A549 (cell line): ENCODE measurements at regions not wholly inside any gene's neighbourhood (a gene's known extent, or its start where the extent isn't known, plus 50 kb on each side); places are given as distances from the start of the nearest gene placed in this dataset.

Experiments used
- ATAC-seq, 2 experiments: fragments of 200-7000 bp in 1 of 2; fragments of >200 bp in 1 of 2; cut with Nextera tagmentation in 1 of 2; cut with Tn5 transposase in 1 of 2; 3 replicates each; pipeline versions ENCODE4 v1.8.0 to v1.9.1; 2018 to 2020; ENCODE audit warnings: mild to moderate bottlenecking in 1 of 2, moderate library complexity in 1 of 2
- CTCF ChIA-PET: fragments of 300-600 bp; sonication (Branson Sonifier 250); formaldehyde crosslinking; extraction: SDS; loops from one replicate; lab custom pipeline; 2021; ENCODE audit warnings: antibody characterized with exemption, inconsistent platforms; lab: Yijun Ruan, JAX
- POLR2A ChIA-PET: fragments of 350-600 bp; formaldehyde crosslinking; extraction: SDS; loops from one replicate; lab custom pipeline; 2021; ENCODE audit warnings: antibody characterized with exemption, inconsistent platforms; lab: Yijun Ruan, JAX
- DNase-seq, 2 experiments: peaks; one replicate each; pipeline versions ENCODE4 v3.0.0 to v3.0.0-alpha.2; 2011 to 2016; ENCODE audit warnings: low read depth in 1 of 2, low spot score in 1 of 2
- FAIRE-seq: peaks from 2 replicates; lab custom pipeline; 2011; peaks lifted over from hg19 to GRCh38; lab: Jason Lieb, UNC
- H3K27ac ChIP-seq, 2 experiments: fragments of >200 bp; sonication (Bioruptor Twin); formaldehyde crosslinking; 3 replicates each; pipeline ENCODE4 v1.5.1; 2016 to 2017
- H3K4me1 ChIP-seq: fragments of >200 bp; sonication (Bioruptor Twin); formaldehyde crosslinking; 3 replicates; pipeline ENCODE4 v1.6.1; 2016
- H3K4me2 ChIP-seq: fragments of >200 bp; sonication (Bioruptor Twin); formaldehyde crosslinking; 3 replicates; pipeline ENCODE4 v1.6.1; 2016
- H3K4me3 ChIP-seq: fragments of >200 bp; sonication (Bioruptor Twin); formaldehyde crosslinking; 3 replicates; pipeline ENCODE4 v1.5.1; 2016
- H3K9me3 ChIP-seq: fragments of >200 bp; sonication (Bioruptor Twin); formaldehyde crosslinking; 3 replicates; pipeline ENCODE4 v1.6.1; 2016
- BHLHE40 ChIP-seq: IDR thresholded peaks from 2 replicates; pipeline ENCODE4 v1.6.1; 2012; ENCODE audit warnings: low read depth, low read length, inconsistent platforms
- CBX8 ChIP-seq: fragments of 200-600 bp; sonication (generic); IDR thresholded peaks from 2 replicates; pipeline ENCODE4 v1.6.1; 2016
- CHD2 ChIP-seq: fragments of 150-350 bp; IDR thresholded peaks from 2 replicates; pipeline ENCODE4 v1.6.1; 2014; ENCODE audit warnings: low read length; ENCODE audit not compliant: partially characterized antibody
- CHD4 ChIP-seq: fragments of 200-600 bp; sonication (generic); IDR thresholded peaks from 2 replicates; pipeline ENCODE4 v1.6.1; 2016; ENCODE audit warnings: antibody characterized with exemption, mild to moderate bottlenecking, borderline replicate concordance
- EHMT2 ChIP-seq: fragments of 200-600 bp; sonication (generic); IDR thresholded peaks from 2 replicates; pipeline ENCODE4 v1.6.1; 2016; ENCODE audit warnings: antibody characterized with exemption, low read depth, mild to moderate bottlenecking, moderate library complexity
- ELK1 ChIP-seq: fragments of 150-350 bp; IDR thresholded peaks from 2 replicates; pipeline ENCODE4 v1.6.1; 2014; ENCODE audit warnings: low read depth, mild to moderate bottlenecking, low read length
- EP300 ChIP-seq, 2 experiments: fragments of >200 bp; sonication (Bioruptor Twin); formaldehyde crosslinking; IDR thresholded peaks; 2 replicates in 1 of 2; 3 replicates in 1 of 2; pipeline ENCODE4 v1.6.1; 2016 to 2017
- FOSB ChIP-seq: fragments of 250-450 bp; sonication (Bioruptor Pico); IDR thresholded peaks from 2 replicates; pipeline ENCODE4 v1.5.0; 2020; ENCODE audit warnings: mild to moderate bottlenecking, moderate library complexity
- FOSL2 ChIP-seq, 2 experiments: fragments of 450-650 bp in 1 of 2; fragments of >200 bp in 1 of 2; sonication (Bioruptor Twin) in 1 of 2; formaldehyde crosslinking; IDR thresholded peaks; 2 replicates each; pipeline versions ENCODE4 v1.5.0 to v1.6.1; 2016 to 2020; ENCODE audit warnings: mild to moderate bottlenecking in 1 of 2, moderate library complexity in 1 of 2
- GATA3 ChIP-seq: IDR thresholded peaks from 2 replicates; pipeline ENCODE4 v1.6.1; 2012; ENCODE audit warnings: borderline replicate concordance
- HDAC2 ChIP-seq: fragments of 200-600 bp; sonication (generic); IDR thresholded peaks from 2 replicates; pipeline ENCODE4 v1.6.1; 2016
- HES2 ChIP-seq: fragments of >200 bp; sonication (Bioruptor Twin); formaldehyde crosslinking; IDR thresholded peaks from 2 replicates; pipeline ENCODE4 v1.6.1; 2016
- HMGXB4 ChIP-seq: fragments of 250-450 bp; sonication (Bioruptor Pico); IDR thresholded peaks from 2 replicates; pipeline ENCODE4 v1.5.0; 2021; ENCODE audit warnings: mild to moderate bottlenecking, moderate library complexity, borderline replicate concordance
- MAFK ChIP-seq: fragments of 450-650 bp; IDR thresholded peaks from 2 replicates; pipeline ENCODE4 v1.6.1; 2014; ENCODE audit not compliant: partially characterized antibody
- MAX ChIP-seq: IDR thresholded peaks from 2 replicates; pipeline ENCODE4 v1.6.1; 2012
- MYC ChIP-seq: IDR thresholded peaks from 2 replicates; pipeline ENCODE4 v1.6.1; 2012; ENCODE audit warnings: mild to moderate bottlenecking, inconsistent platforms, low read length, improper control_type of control experiment, borderline replicate concordance
- NFE2L2 ChIP-seq: fragments of 150-350 bp; conservative IDR thresholded peaks from 2 replicates; pipeline ENCODE4 v1.6.1; 2014; ENCODE audit warnings: low read length
- NR3C1 ChIP-seq: fragments of >200 bp; sonication (Bioruptor Twin); formaldehyde crosslinking; IDR thresholded peaks from 3 replicates; pipeline ENCODE4 v1.6.1; 2017
- PBX3 ChIP-seq: IDR thresholded peaks from 2 replicates; pipeline ENCODE4 v1.6.1; 2012
- POLR2A ChIP-seq: IDR thresholded peaks from 2 replicates; pipeline ENCODE4 v1.6.1; 2012; ENCODE audit warnings: mild to moderate bottlenecking, low read length
- POLR2AphosphoS2 ChIP-seq: conservative IDR thresholded peaks from 2 replicates; pipeline ENCODE4 v1.6.1; 2012; ENCODE audit warnings: low read length, improper control_type of control experiment, inconsistent platforms
- RAD21 ChIP-seq, 2 experiments: fragments of >200 bp in 1 of 2; sonication (Bioruptor Twin) in 1 of 2; formaldehyde crosslinking in 1 of 2; IDR thresholded peaks in 1 of 2; conservative IDR thresholded peaks in 1 of 2; 2 replicates in 1 of 2; 3 replicates in 1 of 2; pipeline ENCODE4 v1.6.1; 2012 to 2018; ENCODE audit warnings: inconsistent platforms in 1 of 2
- RARB ChIP-seq: fragments of 250-450 bp; sonication (Bioruptor Pico); IDR thresholded peaks from 2 replicates; pipeline ENCODE4 v1.8.0; 2021; ENCODE audit warnings: mild to moderate bottlenecking, moderate library complexity
- RNF2 ChIP-seq: fragments of 200-600 bp; sonication (generic); IDR thresholded peaks from 2 replicates; pipeline ENCODE4 v1.6.1; 2016; ENCODE audit warnings: low read depth, mild to moderate bottlenecking, antibody characterized with exemption, moderate library complexity, borderline replicate concordance
- SREBF2 ChIP-seq: fragments of 450-650 bp; IDR thresholded peaks from 2 replicates; pipeline ENCODE4 v1.6.1; 2014; ENCODE audit warnings: mild to moderate bottlenecking, moderate library complexity
- TFCP2L1 ChIP-seq: fragments of 250-450 bp; sonication (Bioruptor Pico); IDR thresholded peaks from 2 replicates; pipeline ENCODE4 v1.5.0; 2021; ENCODE audit warnings: mild to moderate bottlenecking
- ZFP36 ChIP-seq: fragments of 450-650 bp; IDR thresholded peaks from 2 replicates; pipeline ENCODE4 v1.6.1; 2014; ENCODE audit warnings: borderline replicate concordance; ENCODE audit not compliant: partially characterized antibody
- ZNF302 ChIP-seq: fragments of 250-450 bp; sonication (Bioruptor Pico); IDR thresholded peaks from 2 replicates; pipeline ENCODE4 v1.9.0; 2021; ENCODE audit warnings: inconsistent platforms, mild to moderate bottlenecking, moderate library complexity
- WGBS: methylation state at CpG from one replicate; pipeline ENCODE4 v1.1.6; 2017; ENCODE audit errors: missing lambda C conversion rate; 5-methylcytosine and 5-hydroxymethylcytosine counted together

GRCh38 chr10:61825628-61826027, 75.9 kb upstream of the ARID5B start (continued):
- no peak for TF ChIP-seq HES2
- TF ChIP-seq, all 56 proteins: peak for 0

- ATAC-seq (no peak), DNase-seq (no peak), FAIRE-seq (no peak)
- 85% methylated on average over 1 of the region's 1 CpG for WGBS
- CTCF ChIA-PET: interaction anchor here (0.6 to 1.5 kb wide), 6 partner anchors 10 to 95 kb away, joined by 3 to 7 read pairs (median 4); no protein-coding TSS in a partner anchor
- no peak overlapping the region for H3K4me2 ChIP-seq
- no peak for TF ChIP-seq FOSB (CRISPR knock-in tag)
- TF ChIP-seq EP300 (IDR thresholded peaks at IDR 0.05): no peak
- TF ChIP-seq EHMT2: no peak
- TF ChIP-seq POLR2AphosphoS2: no peak
- H3K4me1 ChIP-seq: peaks cover 11% of the 10 kb centered on the region
- no peaks in the 10 kb centered on the region for H3K9me3 ChIP-seq
- no peak overlapping the region for H3K4me3 ChIP-seq
- no peak overlapping the region for H3K27ac ChIP-seq
- POLR2A ChIA-PET: no interaction called here
These were observed 73.5 kb upstream of the ARID5B start for GRCh38 chr10:61828034-61828433.

DNA sequence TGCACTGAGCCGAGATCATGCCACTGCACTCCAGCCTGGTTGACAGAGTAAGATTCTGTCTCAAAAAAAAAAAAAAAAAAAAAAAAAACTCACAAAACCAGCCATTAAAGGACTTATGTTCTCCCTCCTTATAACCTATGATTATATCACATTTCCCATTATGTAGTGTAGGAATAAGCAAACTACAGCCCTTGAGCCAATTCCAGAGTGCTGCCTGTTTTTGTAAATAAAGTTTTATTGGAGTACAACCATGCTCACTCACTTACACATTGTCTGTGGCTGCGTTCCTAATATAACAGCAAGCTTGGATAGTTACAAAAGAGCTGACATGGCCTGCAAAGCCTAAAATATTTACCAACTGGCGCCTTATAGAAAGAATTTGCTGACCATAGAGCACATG, 72.7 kb upstream of the ARID5B start:
- no peak for FAIRE-seq
- no peak overlapping the region for H3K4me3 ChIP-seq
- no peak for DNase-seq
- WGBS: 66% methylated on average over 3 of the region's 3 CpGs
- H3K27ac ChIP-seq: no peak overlapping the region
- ChIA-PET POLR2A (no interaction called here), CTCF (no interaction called here)
- TF ChIP-seq NFE2L2: no peak
- TF ChIP-seq BHLHE40: no peak
- no peak for TF ChIP-seq TFCP2L1
- TF ChIP-seq MAX: no peak
- no peak for TF ChIP-seq RARB
- no peak for TF ChIP-seq ZFP36
- TF ChIP-seq POLR2A: no peak
- no peak for TF ChIP-seq GATA3
- TF ChIP-seq HMGXB4 (CRISPR knock-in tag): no peak
- TF ChIP-seq PBX3: no peak
- TF ChIP-seq POLR2AphosphoS2: no peak
- no peak overlapping the region for H3K4me2 ChIP-seq
- ATAC-seq: no peak
- H3K4me1 ChIP-seq: peaks cover 11% of the 10 kb centered on the region
- H3K9me3 ChIP-seq: 0 out of 3 replicates have a peak, but pooled peaks cover 2% of the 10 kb centered on the region

GRCh38 chr10:61830072-61830845, 71.2 kb upstream of the ARID5B start:
- no peak overlapping the region for H3K4me2 ChIP-seq
- FAIRE-seq: no peak
- ChIA-PET CTCF (interaction anchor here (0.8 kb wide), 1 partner anchor 8 kb away, joined by 3 read pairs; no protein-coding TSS in a partner anchor), POLR2A (no interaction called here)
- no peak for ATAC-seq
- H3K9me3 ChIP-seq: 0 out of 3 replicates have a peak, but pooled peaks cover 2% of the 10 kb centered on the region
- peaks cover 11% of the 10 kb centered on the region for H3K4me1 ChIP-seq
- WGBS: 87% methylated on average over 7 of the region's 7 CpGs
- no peak for DNase-seq
- no peak overlapping the region for H3K4me3 ChIP-seq
- no peak overlapping the region for H3K27ac ChIP-seq
- TF ChIP-seq HES2 (no peak), SREBF2 (no peak), CHD2 (no peak), MYC (no peak), CBX8 (no peak), HDAC2 (no peak), ELK1 (no peak), RNF2 (no peak), RARB (no peak), EHMT2 (no peak), GATA3 (no peak), MAFK (no peak), FOSL2 (IDR thresholded peaks at IDR 0.05) (no peak), FOSL2 (CRISPR knock-in tag; IDR thresholded peaks at IDR 0.05) (no peak), NR3C1 (no peak), TFCP2L1 (no peak), ZNF302 (no peak), RAD21 (conservative IDR thresholded peaks at IDR 0.05 in 1 of 2, IDR thresholded peaks at IDR 0.05 in 1 of 2) (no peak), CHD4 (no peak)
